GM23338 (cell line): ENCODE measurements at regions not wholly inside any gene's neighbourhood (a gene's known extent, or its start where the extent isn't known, plus 50 kb on each side); places are given as distances from the start of the nearest gene placed in this dataset.

Experiments
- ATAC-seq: fragments of 200-7000 bp; cut with Tn5 transposase; 3 replicates; pipeline ENCODE4 v1.9.1; 2020
- DNase-seq: peaks from one replicate; pipeline ENCODE4 v3.0.0-alpha.2; 2015; ENCODE audit warnings: low spot score
- H2AFZ ChIP-seq: fragments of 200-600 bp; sonication (generic); 2 replicates; pipeline ENCODE4 v1.8.0; 2016; ENCODE audit warnings: antibody characterized with exemption, mild to moderate bottlenecking, moderate library complexity
- H3F3A ChIP-seq: fragments of 200-600 bp; sonication (generic); replicated peaks from 2 replicates; pipeline ENCODE4 v1.8.0; 2017; ENCODE audit warnings: antibody characterized with exemption, mixed run types, low read depth
- H3K27ac ChIP-seq: fragments of 200-600 bp; sonication (generic); 2 replicates; pipeline ENCODE4 v1.6.1; 2016; ENCODE audit warnings: low read depth
- H3K27me3 ChIP-seq: fragments of 200-600 bp; sonication (generic); 2 replicates; pipeline ENCODE4 v1.8.0; 2016; ENCODE audit warnings: mild to moderate bottlenecking, mixed run types, moderate library complexity; ENCODE audit not compliant: insufficient read depth
- H3K36me3 ChIP-seq: fragments of 200-600 bp; sonication (generic); 2 replicates; pipeline ENCODE4 v1.8.0; 2016; ENCODE audit warnings: mild to moderate bottlenecking; ENCODE audit not compliant: insufficient read depth
- H3K4me1 ChIP-seq: fragments of 200-600 bp; sonication (generic); 2 replicates; pipeline ENCODE4 v1.8.0; 2016; ENCODE audit warnings: mild to moderate bottlenecking, moderate library complexity; ENCODE audit not compliant: insufficient read depth
- H3K4me2 ChIP-seq: fragments of 200-600 bp; sonication (generic); 2 replicates; pipeline ENCODE4 v1.7.1; 2017; ENCODE audit warnings: mixed run types
- H3K4me3 ChIP-seq: fragments of 200-600 bp; sonication (generic); 2 replicates; pipeline ENCODE4 v1.6.1; 2016; ENCODE audit warnings: mixed run types
- H3K79me2 ChIP-seq: fragments of 200-600 bp; sonication (generic); replicated peaks from 2 replicates; pipeline ENCODE4 v1.8.0; 2017; ENCODE audit warnings: mild to moderate bottlenecking; ENCODE audit not compliant: insufficient read depth
- H3K9me2 ChIP-seq: fragments of 200-600 bp; sonication (generic); 2 replicates; pipeline ENCODE4 v1.8.0; 2017; ENCODE audit not compliant: insufficient read depth
- H4K20me1 ChIP-seq: fragments of 200-600 bp; sonication (generic); replicated peaks from 2 replicates; pipeline ENCODE4 v1.8.0; 2017; ENCODE audit warnings: mild to moderate bottlenecking; ENCODE audit not compliant: insufficient read depth
- H3K27ac Mint-ChIP-seq: 2 replicates; pipeline ENCODE4 v1.8.0; 2020; ENCODE audit warnings: inconsistent platforms, mild to moderate bottlenecking, moderate library complexity, mixed read lengths
- H3K27me3 Mint-ChIP-seq: 3 replicates; pipeline ENCODE4 v1.8.0; 2022; ENCODE audit warnings: low read depth, mild to moderate bottlenecking, moderate library complexity, mixed read lengths, inconsistent platforms; ENCODE audit not compliant: insufficient read depth, poor library complexity
- H3K36me3 Mint-ChIP-seq: 3 replicates; pipeline ENCODE4 v1.8.0; 2021; ENCODE audit warnings: low read depth, mild to moderate bottlenecking, inconsistent platforms, moderate library complexity, mixed read lengths
- H3K4me1 Mint-ChIP-seq: 3 replicates; pipeline ENCODE4 v1.8.0; 2020; ENCODE audit warnings: mild to moderate bottlenecking, inconsistent platforms, mixed read lengths
- H3K4me3 Mint-ChIP-seq: 3 replicates; pipeline ENCODE4 v1.8.0; 2021; ENCODE audit warnings: moderate library complexity, mild to moderate bottlenecking, inconsistent platforms, mixed read lengths
- H3K9me3 Mint-ChIP-seq: 3 replicates; pipeline ENCODE4 v1.8.0; 2020; ENCODE audit warnings: moderate library complexity, mild to moderate bottlenecking, inconsistent platforms, mixed read lengths
- CREB1 ChIP-seq: fragments of 250-450 bp; sonication (Bioruptor Pico); IDR thresholded peaks from 2 replicates; pipeline ENCODE4 v1.5.0; 2020; ENCODE audit warnings: low read depth, mild to moderate bottlenecking, moderate library complexity
- EZH2 ChIP-seq: fragments of 200-600 bp; sonication (generic); IDR thresholded peaks from one replicate; pipeline ENCODE4 v1.8.0; 2017; ENCODE audit warnings: antibody characterized with exemption, mild to moderate bottlenecking, low read depth; ENCODE audit not compliant: unreplicated experiment
- EZH2phosphoT487 ChIP-seq: fragments of 200-600 bp; sonication (generic); IDR thresholded peaks from one replicate; pipeline ENCODE4 v1.8.1; 2018; ENCODE audit warnings: antibody characterized with exemption; ENCODE audit not compliant: unreplicated experiment
- JUNB ChIP-seq: IDR thresholded peaks from one replicate; pipeline ENCODE4 v1.6.1; 2016; ENCODE audit warnings: antibody characterized with exemption; ENCODE audit not compliant: unreplicated experiment
- NANOG ChIP-seq: IDR thresholded peaks from 2 replicates; pipeline ENCODE4 v1.6.1; 2016; ENCODE audit warnings: antibody characterized with exemption, borderline replicate concordance
- POLR2AphosphoS5 ChIP-seq: IDR thresholded peaks from 2 replicates; pipeline ENCODE4 v1.6.1; 2016; ENCODE audit warnings: antibody characterized with exemption, low read depth
- STAT1 ChIP-seq: IDR thresholded peaks from one replicate; pipeline ENCODE4 v1.6.1; 2016; ENCODE audit warnings: antibody characterized with exemption; ENCODE audit not compliant: unreplicated experiment
- ZNF114 ChIP-seq: fragments of 250-450 bp; sonication (Bioruptor Pico); IDR thresholded peaks from 2 replicates; pipeline ENCODE4 v1.5.0; 2020; ENCODE audit warnings: mild to moderate bottlenecking, moderate library complexity
- ZNF331 ChIP-seq: fragments of 250-450 bp; sonication (Bioruptor Pico); IDR thresholded peaks from 2 replicates; pipeline ENCODE4 v1.5.0; 2020; ENCODE audit warnings: low read depth, mild to moderate bottlenecking, moderate library complexity
- TF ChIP-seq, protein P1 (sequence below): IDR thresholded peaks from 2 replicates; pipeline ENCODE4 v1.6.1; 2016; ENCODE audit warnings: antibody characterized with exemption
- TF ChIP-seq, protein P2 (sequence below): fragments of 250-450 bp; sonication (Bioruptor Pico); IDR thresholded peaks from 2 replicates; pipeline ENCODE4 v1.5.0; 2020; ENCODE audit warnings: mild to moderate bottlenecking, moderate library complexity
- TF ChIP-seq, protein P3 (sequence below): IDR thresholded peaks from one replicate; pipeline ENCODE4 v1.6.1; 2018; ENCODE audit warnings: antibody characterized with exemption; ENCODE audit not compliant: unreplicated experiment

DNA sequence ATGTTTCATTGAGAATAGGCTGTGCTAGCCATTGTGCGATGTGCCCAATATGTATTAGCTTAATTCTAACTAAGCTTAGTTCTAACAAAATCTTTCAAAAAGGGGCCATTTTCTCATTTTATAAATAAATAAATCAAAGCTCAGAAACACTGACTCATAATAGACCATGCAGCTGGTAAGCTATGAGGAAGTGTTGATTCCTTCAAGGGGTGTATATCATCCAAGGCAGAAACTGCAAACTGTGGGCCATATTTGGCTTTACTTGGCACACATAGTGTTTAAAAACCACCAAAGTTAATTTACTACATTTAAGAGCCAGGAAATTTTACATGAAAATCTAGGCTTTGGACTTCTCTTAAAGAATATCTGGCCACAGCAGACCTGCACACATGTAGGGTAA, 136.5 kb downstream of the ZNF621 start (continued):
- TF ChIP-seq JUNB (no peak), ZNF114 (CRISPR knock-in tag) (no peak)
- TF ChIP-seq, protein P1, sequence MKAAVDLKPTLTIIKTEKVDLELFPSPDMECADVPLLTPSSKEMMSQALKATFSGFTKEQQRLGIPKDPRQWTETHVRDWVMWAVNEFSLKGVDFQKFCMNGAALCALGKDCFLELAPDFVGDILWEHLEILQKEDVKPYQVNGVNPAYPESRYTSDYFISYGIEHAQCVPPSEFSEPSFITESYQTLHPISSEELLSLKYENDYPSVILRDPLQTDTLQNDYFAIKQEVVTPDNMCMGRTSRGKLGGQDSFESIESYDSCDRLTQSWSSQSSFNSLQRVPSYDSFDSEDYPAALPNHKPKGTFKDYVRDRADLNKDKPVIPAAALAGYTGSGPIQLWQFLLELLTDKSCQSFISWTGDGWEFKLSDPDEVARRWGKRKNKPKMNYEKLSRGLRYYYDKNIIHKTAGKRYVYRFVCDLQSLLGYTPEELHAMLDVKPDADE: no peak

DNA sequence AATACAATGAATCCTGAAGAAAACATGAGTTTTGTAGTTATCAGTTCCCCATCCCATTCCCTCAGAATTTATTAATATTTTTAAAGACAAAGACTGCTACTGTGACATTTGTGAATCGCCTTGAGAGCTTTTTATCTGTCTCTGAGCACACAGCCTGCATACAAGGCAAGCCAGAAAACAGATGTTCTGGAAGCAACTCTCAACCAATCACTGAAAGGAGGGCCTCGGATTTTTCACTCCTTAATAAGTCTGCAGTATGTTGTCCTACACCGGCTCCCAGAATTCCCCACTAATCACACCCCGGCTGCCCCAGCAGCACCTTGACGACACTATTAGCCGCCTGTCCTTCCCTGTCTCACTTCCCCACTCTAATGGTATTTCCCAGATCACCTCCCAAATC, 138.5 kb downstream of the ZNF621 start:
- Mint-ChIP-seq H3K9me3 (peaks cover 3% of the 10 kb centered on the region; the same call in 1 of the 3 replicates), H3K36me3 (no peaks in the 10 kb centered on the region; the same call in 2 of the 3 replicates), H3K27me3 (no peaks in the 10 kb centered on the region), H3K4me1 (no peaks in the 10 kb centered on the region; the same call in 2 of the 3 replicates), H3K4me3 (no peak overlapping the region), H3K27ac (no peak overlapping the region)
- no peaks in the 10 kb centered on the region for H3K36me3 ChIP-seq
- no peaks in the 10 kb centered on the region for H3F3A ChIP-seq
- DNase-seq: no peak
- no peaks in the 10 kb centered on the region; the same call in 1 of the 2 replicates for H4K20me1 ChIP-seq
- ATAC-seq: no peak
- no peaks in the 10 kb centered on the region for H3K79me2 ChIP-seq
- no peak overlapping the region for H3K27ac ChIP-seq
- no peaks in the 10 kb centered on the region for H3K27me3 ChIP-seq
- H2AFZ ChIP-seq: peak overlapping the region; percentile 72
- H3K9me2 ChIP-seq: peaks cover 6% of the 10 kb centered on the region; the same call in 1 of the 2 replicates
- H3K4me3 ChIP-seq: no peak overlapping the region
- H3K4me2 ChIP-seq: no peak overlapping the region
- no peaks in the 10 kb centered on the region for H3K4me1 ChIP-seq
- TF ChIP-seq ZNF114 (CRISPR knock-in tag) (no peak), NANOG (no peak), CREB1 (CRISPR knock-in tag) (no peak), EZH2 (no peak), POLR2AphosphoS5 (no peak), ZNF331 (no peak), STAT1 (no peak), EZH2phosphoT487 (no peak)
- TF ChIP-seq, protein P1: no peak
- TF ChIP-seq, protein P2, sequence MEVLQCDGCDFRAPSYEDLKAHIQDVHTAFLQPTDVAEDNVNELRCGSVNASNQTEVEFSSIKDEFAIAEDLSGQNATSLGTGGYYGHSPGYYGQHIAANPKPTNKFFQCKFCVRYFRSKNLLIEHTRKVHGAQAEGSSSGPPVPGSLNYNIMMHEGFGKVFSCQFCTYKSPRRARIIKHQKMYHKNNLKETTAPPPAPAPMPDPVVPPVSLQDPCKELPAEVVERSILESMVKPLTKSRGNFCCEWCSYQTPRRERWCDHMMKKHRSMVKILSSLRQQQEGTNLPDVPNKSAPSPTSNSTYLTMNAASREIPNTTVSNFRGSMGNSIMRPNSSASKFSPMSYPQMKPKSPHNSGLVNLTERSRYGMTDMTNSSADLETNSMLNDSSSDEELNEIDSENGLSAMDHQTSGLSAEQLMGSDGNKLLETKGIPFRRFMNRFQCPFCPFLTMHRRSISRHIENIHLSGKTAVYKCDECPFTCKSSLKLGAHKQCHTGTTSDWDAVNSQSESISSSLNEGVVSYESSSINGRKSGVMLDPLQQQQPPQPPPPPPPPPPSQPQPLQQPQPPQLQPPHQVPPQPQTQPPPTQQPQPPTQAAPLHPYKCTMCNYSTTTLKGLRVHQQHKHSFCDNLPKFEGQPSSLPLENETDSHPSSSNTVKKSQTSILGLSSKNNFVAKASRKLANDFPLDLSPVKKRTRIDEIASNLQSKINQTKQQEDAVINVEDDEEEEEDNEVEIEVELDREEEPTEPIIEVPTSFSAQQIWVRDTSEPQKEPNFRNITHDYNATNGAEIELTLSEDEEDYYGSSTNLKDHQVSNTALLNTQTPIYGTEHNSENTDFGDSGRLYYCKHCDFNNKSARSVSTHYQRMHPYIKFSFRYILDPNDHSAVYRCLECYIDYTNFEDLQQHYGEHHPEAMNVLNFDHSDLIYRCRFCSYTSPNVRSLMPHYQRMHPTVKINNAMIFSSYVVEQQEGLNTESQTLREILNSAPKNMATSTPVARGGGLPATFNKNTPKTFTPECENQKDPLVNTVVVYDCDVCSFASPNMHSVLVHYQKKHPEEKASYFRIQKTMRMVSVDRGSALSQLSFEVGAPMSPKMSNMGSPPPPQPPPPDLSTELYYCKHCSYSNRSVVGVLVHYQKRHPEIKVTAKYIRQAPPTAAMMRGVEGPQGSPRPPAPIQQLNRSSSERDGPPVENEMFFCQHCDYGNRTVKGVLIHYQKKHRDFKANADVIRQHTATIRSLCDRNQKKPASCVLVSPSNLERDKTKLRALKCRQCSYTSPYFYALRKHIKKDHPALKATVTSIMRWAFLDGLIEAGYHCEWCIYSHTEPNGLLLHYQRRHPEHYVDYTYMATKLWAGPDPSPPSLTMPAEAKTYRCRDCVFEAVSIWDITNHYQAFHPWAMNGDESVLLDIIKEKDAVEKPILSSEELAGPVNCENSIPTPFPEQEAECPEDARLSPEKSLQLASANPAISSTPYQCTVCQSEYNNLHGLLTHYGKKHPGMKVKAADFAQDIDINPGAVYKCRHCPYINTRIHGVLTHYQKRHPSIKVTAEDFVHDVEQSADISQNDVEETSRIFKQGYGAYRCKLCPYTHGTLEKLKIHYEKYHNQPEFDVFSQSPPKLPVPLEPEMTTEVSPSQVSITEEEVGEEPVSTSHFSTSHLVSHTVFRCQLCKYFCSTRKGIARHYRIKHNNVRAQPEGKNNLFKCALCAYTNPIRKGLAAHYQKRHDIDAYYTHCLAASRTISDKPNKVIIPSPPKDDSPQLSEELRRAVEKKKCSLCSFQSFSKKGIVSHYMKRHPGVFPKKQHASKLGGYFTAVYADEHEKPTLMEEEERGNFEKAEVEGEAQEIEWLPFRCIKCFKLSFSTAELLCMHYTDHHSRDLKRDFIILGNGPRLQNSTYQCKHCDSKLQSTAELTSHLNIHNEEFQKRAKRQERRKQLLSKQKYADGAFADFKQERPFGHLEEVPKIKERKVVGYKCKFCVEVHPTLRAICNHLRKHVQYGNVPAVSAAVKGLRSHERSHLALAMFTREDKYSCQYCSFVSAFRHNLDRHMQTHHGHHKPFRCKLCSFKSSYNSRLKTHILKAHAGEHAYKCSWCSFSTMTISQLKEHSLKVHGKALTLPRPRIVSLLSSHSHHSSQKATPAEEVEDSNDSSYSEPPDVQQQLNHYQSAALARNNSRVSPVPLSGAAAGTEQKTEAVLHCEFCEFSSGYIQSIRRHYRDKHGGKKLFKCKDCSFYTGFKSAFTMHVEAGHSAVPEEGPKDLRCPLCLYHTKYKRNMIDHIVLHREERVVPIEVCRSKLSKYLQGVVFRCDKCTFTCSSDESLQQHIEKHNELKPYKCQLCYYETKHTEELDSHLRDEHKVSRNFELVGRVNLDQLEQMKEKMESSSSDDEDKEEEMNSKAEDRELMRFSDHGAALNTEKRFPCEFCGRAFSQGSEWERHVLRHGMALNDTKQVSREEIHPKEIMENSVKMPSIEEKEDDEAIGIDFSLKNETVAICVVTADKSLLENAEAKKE: no peak
- TF ChIP-seq, protein P3, sequence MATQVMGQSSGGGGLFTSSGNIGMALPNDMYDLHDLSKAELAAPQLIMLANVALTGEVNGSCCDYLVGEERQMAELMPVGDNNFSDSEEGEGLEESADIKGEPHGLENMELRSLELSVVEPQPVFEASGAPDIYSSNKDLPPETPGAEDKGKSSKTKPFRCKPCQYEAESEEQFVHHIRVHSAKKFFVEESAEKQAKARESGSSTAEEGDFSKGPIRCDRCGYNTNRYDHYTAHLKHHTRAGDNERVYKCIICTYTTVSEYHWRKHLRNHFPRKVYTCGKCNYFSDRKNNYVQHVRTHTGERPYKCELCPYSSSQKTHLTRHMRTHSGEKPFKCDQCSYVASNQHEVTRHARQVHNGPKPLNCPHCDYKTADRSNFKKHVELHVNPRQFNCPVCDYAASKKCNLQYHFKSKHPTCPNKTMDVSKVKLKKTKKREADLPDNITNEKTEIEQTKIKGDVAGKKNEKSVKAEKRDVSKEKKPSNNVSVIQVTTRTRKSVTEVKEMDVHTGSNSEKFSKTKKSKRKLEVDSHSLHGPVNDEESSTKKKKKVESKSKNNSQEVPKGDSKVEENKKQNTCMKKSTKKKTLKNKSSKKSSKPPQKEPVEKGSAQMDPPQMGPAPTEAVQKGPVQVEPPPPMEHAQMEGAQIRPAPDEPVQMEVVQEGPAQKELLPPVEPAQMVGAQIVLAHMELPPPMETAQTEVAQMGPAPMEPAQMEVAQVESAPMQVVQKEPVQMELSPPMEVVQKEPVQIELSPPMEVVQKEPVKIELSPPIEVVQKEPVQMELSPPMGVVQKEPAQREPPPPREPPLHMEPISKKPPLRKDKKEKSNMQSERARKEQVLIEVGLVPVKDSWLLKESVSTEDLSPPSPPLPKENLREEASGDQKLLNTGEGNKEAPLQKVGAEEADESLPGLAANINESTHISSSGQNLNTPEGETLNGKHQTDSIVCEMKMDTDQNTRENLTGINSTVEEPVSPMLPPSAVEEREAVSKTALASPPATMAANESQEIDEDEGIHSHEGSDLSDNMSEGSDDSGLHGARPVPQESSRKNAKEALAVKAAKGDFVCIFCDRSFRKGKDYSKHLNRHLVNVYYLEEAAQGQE: no peak
